NCI-H82 treated with DMSO at 0.1 percent for 48 hours (cell line): ENCODE measurements at regions not wholly inside any gene's neighbourhood (a gene's known extent, or its start where the extent isn't known, plus 50 kb on each side); places are given as distances from the start of the nearest gene placed in this dataset.

Source experiments
- DNase-seq: peaks from one replicate; lab custom pipeline; 2025; ENCODE audit not compliant: unreplicated experiment; lab: John Stamatoyannopoulos, UW

DNA sequence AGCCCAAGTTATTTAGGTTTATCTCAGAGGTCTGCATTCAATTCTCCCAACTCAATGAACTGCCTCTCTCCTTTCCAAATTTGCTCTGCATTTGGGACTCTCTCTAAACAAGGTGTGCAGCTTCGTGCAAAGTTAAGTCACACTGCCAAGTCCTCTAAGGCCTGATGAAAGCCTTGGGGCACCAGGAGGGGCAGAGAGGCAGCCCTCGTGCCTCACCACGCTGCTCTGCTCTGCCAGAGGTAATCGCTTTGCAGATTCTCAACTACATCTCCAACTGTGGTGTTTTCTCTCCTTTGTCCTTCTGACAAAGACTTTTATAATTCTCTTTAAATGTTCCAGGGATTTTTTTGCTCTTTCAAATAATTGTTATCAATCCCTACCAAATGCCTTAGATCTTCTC is 283.0 kb downstream of the MEIS1 start:
- DNase-seq = no peak

DNA sequence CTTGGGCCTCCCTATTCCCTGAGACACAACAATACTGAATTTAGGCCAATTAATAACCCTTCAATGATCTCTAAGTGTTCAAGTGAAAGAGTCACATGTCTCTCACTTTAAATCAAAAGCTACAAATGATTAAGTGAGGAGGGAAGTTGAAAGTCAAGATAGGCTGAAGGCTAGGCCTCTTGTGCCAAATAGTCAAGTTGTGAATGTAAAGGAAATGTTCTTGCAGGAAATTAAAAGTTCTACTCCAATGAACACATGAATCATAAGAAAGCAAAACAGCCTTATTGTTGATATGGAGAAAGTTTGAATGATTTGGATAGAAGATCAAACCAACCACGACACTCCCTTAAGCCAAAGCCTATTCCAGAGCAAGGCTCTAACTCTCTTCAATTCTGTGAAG is 286.9 kb downstream of the MEIS1 start:
- DNase-seq = no peak

- no peak for DNase-seq
These were observed 289.3 kb downstream of the MEIS1 start for GRCh38 chr2:66724241-66724640.

- no peak for DNase-seq
These were observed 294.7 kb downstream of the MEIS1 start for GRCh38 chr2:66729416-66730330.

DNA sequence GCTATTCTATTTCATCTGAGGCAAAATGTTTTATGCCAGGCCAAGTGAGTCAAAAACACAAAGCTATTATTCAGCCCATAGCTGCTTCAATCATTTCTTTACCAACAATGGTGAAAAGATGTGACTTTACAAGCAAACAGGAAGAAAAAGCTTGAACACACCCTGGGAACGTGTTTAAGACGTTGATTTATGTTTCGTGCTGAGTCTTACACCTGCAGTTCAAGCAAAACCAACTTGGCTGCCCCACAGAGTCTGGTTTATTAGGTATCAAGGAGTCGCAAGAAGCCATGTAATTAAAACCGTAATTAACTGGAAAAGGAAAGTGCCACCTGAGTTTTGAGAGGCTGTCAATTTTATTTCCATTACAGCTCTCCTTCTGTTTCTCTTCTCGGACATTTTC is 295.5 kb downstream of the MEIS1 start:
- no peak for DNase-seq

- no peak for DNase-seq
These were observed 298.6 kb downstream of the MEIS1 start for GRCh38 chr2:66733364-66733999.

GRCh38 chr2:66748939-66749338 is 314.0 kb downstream of the MEIS1 start:
- DNase-seq = no peak

GRCh38 chr2:66749566-66749965 is 314.6 kb downstream of the MEIS1 start:
- no peak for DNase-seq

- no peak for DNase-seq
These were observed 318.3 kb downstream of the MEIS1 start for GRCh38 chr2:66753257-66753656.

GRCh38 chr2:66753660-66754059 is 318.7 kb downstream of the MEIS1 start:
- DNase-seq = no peak

GRCh38 chr2:66755974-66756373 is 321.0 kb downstream of the MEIS1 start:
- DNase-seq = no peak

DNA sequence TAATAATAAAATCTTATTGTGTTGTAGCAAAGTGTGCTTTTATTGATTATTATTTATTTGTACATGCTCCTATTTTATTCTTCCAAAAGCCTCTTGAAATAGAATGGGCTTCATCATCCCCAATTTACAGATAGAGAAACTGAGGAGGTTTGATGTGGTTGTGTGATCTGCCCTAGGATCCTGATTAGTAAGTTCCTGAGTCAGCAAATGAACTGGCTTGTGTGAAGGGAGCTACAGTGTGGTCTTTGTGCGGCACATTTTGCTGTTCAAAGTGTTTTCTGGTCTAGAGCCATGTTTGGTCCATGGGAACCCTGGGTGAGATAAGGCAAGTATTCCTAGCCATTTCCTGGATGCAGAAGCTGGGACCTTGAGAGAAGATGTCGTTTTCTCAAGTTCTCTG is 326.9 kb downstream of the MEIS1 start:
- no peak for DNase-seq

- no peak for DNase-seq
These were observed 327.8 kb downstream of the MEIS1 start for GRCh38 chr2:66762761-66763160.

- no peak for DNase-seq
These were observed 331.7 kb downstream of the MEIS1 start for GRCh38 chr2:66766582-66766981.

- no peak for DNase-seq
These were observed 336.5 kb downstream of the MEIS1 start for GRCh38 chr2:66771359-66771976.

GRCh38 chr2:66772618-66773017 is 337.7 kb downstream of the MEIS1 start:
- DNase-seq = no peak

DNA sequence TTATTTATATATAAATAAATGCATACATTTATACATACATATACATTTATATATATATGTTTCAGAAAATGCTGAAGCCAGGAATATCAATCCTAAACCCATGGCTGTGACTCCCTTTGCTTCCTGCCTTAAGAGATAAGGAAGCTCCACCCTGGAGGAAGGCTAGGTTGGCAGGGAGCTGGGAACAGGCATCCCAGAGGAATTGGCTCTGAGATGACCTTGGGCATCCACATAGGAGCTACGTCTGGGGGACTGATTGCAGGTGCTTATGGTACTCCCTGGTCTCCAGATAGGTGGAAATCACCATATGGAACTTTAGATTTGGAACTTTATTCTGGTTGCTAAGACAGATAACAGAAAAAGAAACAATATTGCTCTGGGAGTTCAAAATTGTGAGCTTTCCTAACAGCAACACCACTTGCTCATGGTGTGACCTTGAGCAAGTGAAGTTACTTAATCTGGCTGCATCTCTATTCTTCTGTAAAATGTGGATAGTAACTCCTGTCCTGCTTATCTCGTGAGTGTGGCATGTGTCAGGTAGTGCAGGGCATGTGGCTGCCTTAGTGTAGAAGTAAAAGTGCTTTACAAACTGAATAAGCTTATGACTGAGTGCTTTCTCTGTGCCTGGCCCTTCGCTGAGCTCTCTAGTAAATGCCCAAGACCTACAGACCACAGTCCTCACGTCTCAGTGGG is 341.0 kb downstream of the MEIS1 start:
- DNase-seq = no peak

GRCh38 chr2:66781804-66782203 is 346.9 kb downstream of the MEIS1 start:
- DNase-seq = no peak

GRCh38 chr2:66782780-66783361 is 347.9 kb downstream of the MEIS1 start:
- DNase-seq = peak; percentile 36

GRCh38 chr2:66789741-66790140 is 354.8 kb downstream of the MEIS1 start:
- no peak for DNase-seq

GRCh38 chr2:66790651-66791181 is 355.8 kb downstream of the MEIS1 start:
- no peak for DNase-seq
